Small intestine (tissue), 7 donors: ENCODE measurements at regions not wholly inside any gene's neighbourhood (a gene's known extent, or its start where the extent isn't known, plus 50 kb on each side); places are given as distances from the start of the nearest gene placed in this dataset.
"Not testable (repeated sequence)": the region's sequence is repeated elsewhere in the genome, so short reads cannot be mapped to it uniquely, and the experiment has no call there.

Experiments
- DNase-seq, 2 donors: peaks; one replicate each; pipeline versions ENCODE4 v3.0.0 to v3.0.0-alpha.2; 2013
- FAIRE-seq: peaks from 2 replicates; lab custom pipeline; 2012; peaks lifted over from hg19 to GRCh38; lab: Jason Lieb, UNC
- H3K27ac ChIP-seq, 3 donors: one replicate each; pipeline ENCODE4 v1.5.1; 2013; ENCODE audit warnings: low read length in 2 of 3, mild to moderate bottlenecking in 2 of 3, control low read depth in 1 of 3, inconsistent platforms in 1 of 3, low read depth in 1 of 3, moderate library complexity in 1 of 3
- H3K27me3 ChIP-seq, 3 donors: one replicate each; pipeline ENCODE4 v1.6.1; 2013; ENCODE audit warnings: low read length in 3 of 3, inconsistent platforms in 1 of 3; ENCODE audit not compliant: control insufficient read depth in 3 of 3, insufficient read depth in 3 of 3
- H3K36me3 ChIP-seq, 3 donors: one replicate each; pipeline ENCODE4 v1.6.1; 2013; ENCODE audit warnings: low read length in 3 of 3, inconsistent platforms in 1 of 3, low read depth in 1 of 3, mild to moderate bottlenecking in 1 of 3, moderate library complexity in 1 of 3; ENCODE audit not compliant: control insufficient read depth in 3 of 3, insufficient read depth in 2 of 3
- H3K4me1 ChIP-seq, 3 donors: one replicate each; pipeline ENCODE4 v1.6.1; 2013; ENCODE audit warnings: low read length in 2 of 3, inconsistent platforms in 1 of 3, low read depth in 1 of 3, mild to moderate bottlenecking in 1 of 3, moderate library complexity in 1 of 3; ENCODE audit not compliant: control insufficient read depth in 3 of 3, insufficient read depth in 2 of 3
- H3K4me3 ChIP-seq, 3 donors: one replicate each; pipeline ENCODE4 v1.5.1; 2013; ENCODE audit warnings: low read length in 3 of 3, control low read depth in 1 of 3, inconsistent platforms in 1 of 3, low read depth in 1 of 3, mild to moderate bottlenecking in 1 of 3, moderate library complexity in 1 of 3
- H3K9me3 ChIP-seq, 2 donors: one replicate each; pipeline ENCODE4 v1.6.1; 2013; ENCODE audit warnings: low read depth in 1 of 2, low read length in 1 of 2; ENCODE audit not compliant: control insufficient read depth in 2 of 2, insufficient read depth in 1 of 2
- WGBS, 3 donors: extraction: QIAGEN DNeasy Blood & Tissue Kit; methylation state at CpG; one replicate each; pipeline ENCODE4 v1.1.7; 2013; 5-methylcytosine and 5-hydroxymethylcytosine counted together
- donor health status: healthy with polysubstance abuse.
- donor health status: control.
- donor health status: control.
- donor health status: Bipolar disorder and iron deficiency.
- donor health status: healthy.

GRCh38 chr5:87191645-87192044 is 76.0 kb upstream of the RASA1 start:
- H3K4me1 ChIP-seq: no peaks in the 10 kb centered on the region
- H3K27ac ChIP-seq: no peak overlapping the region
- no peaks in the 10 kb centered on the region for H3K9me3 ChIP-seq
- H3K4me3 ChIP-seq: no peak overlapping the region
- FAIRE-seq: no peak
- DNase-seq: no peak
- no peaks in the 10 kb centered on the region for H3K36me3 ChIP-seq
- no peaks in the 10 kb centered on the region for H3K27me3 ChIP-seq

GRCh38 chr5:87195104-87195591 is 72.5 kb upstream of the RASA1 start:
- Histone ChIP-seq H3K27ac (no peak overlapping the region), H3K27me3 (no peaks in the 10 kb centered on the region), H3K36me3 (no peaks in the 10 kb centered on the region), H3K9me3 (no peaks in the 10 kb centered on the region), H3K4me1 (no peaks in the 10 kb centered on the region), H3K4me3 (no peak overlapping the region)
- WGBS, 3 donors: 53 to 72% (median 62%) methylated on average over 4 of the region's 4 CpGs
- no peak for DNase-seq
- FAIRE-seq: no peak

- no peak for DNase-seq
- no peaks in the 10 kb centered on the region for H3K36me3 ChIP-seq
- 80 to 89% (median 83%) methylated on average over 3 of the region's 3 CpGs for whole genome bisulfite sequencing, 3 donors
- H3K4me1 ChIP-seq: no peaks in the 10 kb centered on the region
- no peaks in the 10 kb centered on the region for H3K9me3 ChIP-seq
- H3K27ac ChIP-seq: no peak overlapping the region
- no peak overlapping the region for H3K4me3 ChIP-seq
- H3K27me3 ChIP-seq: no peaks in the 10 kb centered on the region
- FAIRE-seq: no peak
Measured at GRCh38 chr5:87195616-87196015, 72.1 kb upstream of the RASA1 start.

- Histone ChIP-seq H3K9me3 (no peaks in the 10 kb centered on the region), H3K27ac (no peak overlapping the region), H3K27me3 (no peaks in the 10 kb centered on the region), H3K4me1 (no peaks in the 10 kb centered on the region), H3K4me3 (no peak overlapping the region), H3K36me3 (no peaks in the 10 kb centered on the region)
- DNase-seq (no peak), FAIRE-seq (no peak)
- WGBS, 3 donors: 92 to 95% (median 95%) methylated on average over 5 of the region's 5 CpGs
Measured at GRCh38 chr5:87198010-87198409, 69.7 kb upstream of the RASA1 start.

GRCh38 chr5:87199246-87199645 is 68.4 kb upstream of the RASA1 start:
- not testable (repeated sequence) for H3K4me1 ChIP-seq, FAIRE-seq, H3K9me3 ChIP-seq, DNase-seq, H3K36me3 ChIP-seq, H3K27me3 ChIP-seq, H3K4me3 ChIP-seq, H3K27ac ChIP-seq
- WGBS, 3 donors: 19 to 56% (median 27%) methylated on average over 1 of the region's 1 CpG

- H3K36me3 ChIP-seq, DNase-seq, H3K4me1 ChIP-seq, H3K4me3 ChIP-seq, H3K27me3 ChIP-seq, H3K27ac ChIP-seq, H3K9me3 ChIP-seq, FAIRE-seq: not testable (repeated sequence)
- WGBS, 3 donors: 86 to 89% (median 89%) methylated on average over 2 of the region's 2 CpGs
Measured at GRCh38 chr5:87199704-87200103, 68.0 kb upstream of the RASA1 start.

- Histone ChIP-seq H3K27ac (no peak overlapping the region), H3K27me3 (no peaks in the 10 kb centered on the region), H3K36me3 (no peaks in the 10 kb centered on the region), H3K4me3 (no peak overlapping the region), H3K4me1 (no peaks in the 10 kb centered on the region), H3K9me3 (no peaks in the 10 kb centered on the region)
- 82 to 88% (median 85%) methylated on average over 1 of the region's 1 CpG for WGBS, 3 donors
- no peak for DNase-seq
- FAIRE-seq: no peak
Measured at GRCh38 chr5:87210076-87210475, 57.6 kb upstream of the RASA1 start.

GRCh38 chr5:87210743-87211142 is 56.9 kb upstream of the RASA1 start:
- peak in 1 of 2 donors; percentile 28 for DNase-seq
- WGBS, 3 donors: 9 to 46% (median 11%) methylated on average over 2 of the region's 2 CpGs
- Histone ChIP-seq H3K4me1 (no peaks in the 10 kb centered on the region), H3K9me3 (no peaks in the 10 kb centered on the region), H3K4me3 (no peak overlapping the region), H3K27ac (no peak overlapping the region), H3K36me3 (no peaks in the 10 kb centered on the region), H3K27me3 (no peaks in the 10 kb centered on the region)
- FAIRE-seq: no peak

- no peak for DNase-seq
- no peak for FAIRE-seq
Measured at GRCh38 chr5:87211676-87212075, 56.0 kb upstream of the RASA1 start.

More at GRCh38 chr5:87211676-87212075, 56.0 kb upstream of the RASA1 start:
- 45 to 61% (median 54%) methylated on average over 1 of the region's 1 CpG for whole genome bisulfite sequencing, 3 donors
- Histone ChIP-seq H3K9me3 (no peaks in the 10 kb centered on the region), H3K27ac (no peak overlapping the region), H3K36me3 (no peaks in the 10 kb centered on the region), H3K27me3 (no peaks in the 10 kb centered on the region), H3K4me1 (no peaks in the 10 kb centered on the region), H3K4me3 (no peak overlapping the region)
